AG09309 (cell line): ENCODE measurements at regions not wholly inside any gene's neighbourhood (a gene's known extent, or its start where the extent isn't known, plus 50 kb on each side); places are given as distances from the start of the nearest gene placed in this dataset.
A peak's percentile ranks its signal among the peaks of the same experiment; 100 is the strongest.

Experiments used
- DNase-seq: peaks from one replicate; pipeline ENCODE4 v3.0.0-alpha.2; 2010; ENCODE audit warnings: low read depth
- H3K4me3 ChIP-seq: 2 replicates; pipeline ENCODE4 v1.5.1; 2011; ENCODE audit warnings: mild to moderate bottlenecking, low read depth, low read length, moderate library complexity; ENCODE audit not compliant: control insufficient read depth
- CTCF ChIP-seq: IDR thresholded peaks from 2 replicates; pipeline ENCODE4 v1.5.1; 2011; ENCODE audit warnings: mild to moderate bottlenecking, low read depth, low read length, inconsistent platforms; ENCODE audit not compliant: insufficient read depth, control insufficient read depth; ENCODE audit errors: missing control alignments

GRCh38 chr17:72359811-72360210, 239.0 kb downstream of the SOX9 start:
- TF ChIP-seq CTCF, result no peak
- H3K4me3 ChIP-seq, result no peak overlapping the region
- no peak for DNase-seq

GRCh38 chr17:72360386-72360940, 239.6 kb downstream of the SOX9 start:
- no peak for DNase-seq
- no peak for TF ChIP-seq CTCF
- no peak overlapping the region for H3K4me3 ChIP-seq

GRCh38 chr17:72361892-72362291, 241.1 kb downstream of the SOX9 start:
- no peak for DNase-seq
- TF ChIP-seq CTCF, result no peak
- no peak overlapping the region for H3K4me3 ChIP-seq

- no peak overlapping the region for H3K4me3 ChIP-seq
- no peak for TF ChIP-seq CTCF
- peak; percentile 63 for DNase-seq
These were observed 241.7 kb downstream of the SOX9 start for GRCh38 chr17:72362376-72363088.

GRCh38 chr17:72363089-72363610, 242.3 kb downstream of the SOX9 start:
- TF ChIP-seq CTCF, result no peak
- H3K4me3 ChIP-seq, result no peak overlapping the region
- DNase-seq, result no peak

GRCh38 chr17:72365857-72366414, 245.1 kb downstream of the SOX9 start:
- no peak for DNase-seq
- no peak for TF ChIP-seq CTCF

More at GRCh38 chr17:72365857-72366414, 245.1 kb downstream of the SOX9 start:
- no peak overlapping the region for H3K4me3 ChIP-seq
